CD8-positive, alpha-beta memory T cell (primary cell): ENCODE measurements at regions not wholly inside any gene's neighbourhood (a gene's known extent, or its start where the extent isn't known, plus 50 kb on each side); places are given as distances from the start of the nearest gene placed in this dataset.
A peak's percentile ranks its signal among the peaks of the same experiment; 100 is the strongest.

Experiments used
- CTCF ChIA-PET: fragments of 350-600 bp; sonication (Branson Sonifier 250); formaldehyde crosslinking; loops from one replicate; lab custom pipeline; 2021; ENCODE audit warnings: antibody characterized with exemption; lab: Charles Lee
- POLR2A ChIA-PET: fragments of 350-600 bp; sonication (Branson Sonifier 250); formaldehyde crosslinking; loops from one replicate; lab custom pipeline; 2021; ENCODE audit warnings: antibody characterized with exemption; lab: Charles Lee
- DNase-seq, 5 donors: peaks; one replicate each; pipeline versions ENCODE4 v3.0.0 to v3.0.0-alpha.2; 2020 to 2022; ENCODE audit warnings: mixed read lengths in 1 of 5
- H3K27ac ChIP-seq: one replicate; pipeline ENCODE4 v1.7.0; 2013; ENCODE audit warnings: low read depth, mild to moderate bottlenecking, low read length, moderate library complexity
- H3K27me3 ChIP-seq: 2 replicates; pipeline ENCODE4 v1.7.0; 2013; ENCODE audit warnings: low read length, mild to moderate bottlenecking; ENCODE audit not compliant: insufficient read depth, poor library complexity, severe bottlenecking
- H3K36me3 ChIP-seq: 2 replicates; pipeline ENCODE4 v1.7.0; 2013; ENCODE audit warnings: mild to moderate bottlenecking, low read length, moderate library complexity; ENCODE audit not compliant: insufficient read depth
- H3K4me1 ChIP-seq: 2 replicates; pipeline ENCODE4 v1.7.0; 2013; ENCODE audit warnings: mild to moderate bottlenecking, low read length, moderate library complexity; ENCODE audit not compliant: insufficient read depth
- H3K4me3 ChIP-seq: 2 replicates; pipeline ENCODE4 v1.7.0; 2013; ENCODE audit warnings: mild to moderate bottlenecking, low read length
- H3K9me3 ChIP-seq: 2 replicates; pipeline ENCODE4 v1.7.0; 2013; ENCODE audit warnings: mild to moderate bottlenecking, low read length
- H3K27ac Mint-ChIP-seq, 8 donors: one replicate each; pipeline ENCODE4 v1.8.0; 2020 to 2021; ENCODE audit warnings: mixed read lengths in 8 of 8, mild to moderate bottlenecking in 6 of 8, inconsistent platforms in 3 of 8, moderate library complexity in 3 of 8
- H3K27me3 Mint-ChIP-seq, 2 donors: one replicate each; pipeline ENCODE4 v1.8.0; 2020 to 2021; ENCODE audit warnings: mixed read lengths in 2 of 2, mild to moderate bottlenecking in 1 of 2, moderate library complexity in 1 of 2
- H3K36me3 Mint-ChIP-seq, 3 donors: one replicate each; pipeline ENCODE4 v1.8.0; 2020 to 2021; ENCODE audit warnings: mixed read lengths in 3 of 3, inconsistent platforms in 1 of 3, mild to moderate bottlenecking in 1 of 3
- H3K4me1 Mint-ChIP-seq, 3 donors: one replicate each; pipeline ENCODE4 v1.8.0; 2020 to 2021; ENCODE audit warnings: mixed read lengths in 3 of 3, inconsistent platforms in 1 of 3, mild to moderate bottlenecking in 1 of 3
- H3K4me3 Mint-ChIP-seq, 7 donors: one replicate each; pipeline ENCODE4 v1.8.0; 2020 to 2021; ENCODE audit warnings: mixed read lengths in 7 of 7, mild to moderate bottlenecking in 6 of 7, moderate library complexity in 4 of 7, inconsistent platforms in 2 of 7
- H3K9me3 Mint-ChIP-seq, 5 donors: one replicate each; pipeline ENCODE4 v1.8.0; 2020 to 2022; ENCODE audit warnings: mixed read lengths in 5 of 5, mild to moderate bottlenecking in 3 of 5, moderate library complexity in 2 of 5, inconsistent platforms in 1 of 5

DNA sequence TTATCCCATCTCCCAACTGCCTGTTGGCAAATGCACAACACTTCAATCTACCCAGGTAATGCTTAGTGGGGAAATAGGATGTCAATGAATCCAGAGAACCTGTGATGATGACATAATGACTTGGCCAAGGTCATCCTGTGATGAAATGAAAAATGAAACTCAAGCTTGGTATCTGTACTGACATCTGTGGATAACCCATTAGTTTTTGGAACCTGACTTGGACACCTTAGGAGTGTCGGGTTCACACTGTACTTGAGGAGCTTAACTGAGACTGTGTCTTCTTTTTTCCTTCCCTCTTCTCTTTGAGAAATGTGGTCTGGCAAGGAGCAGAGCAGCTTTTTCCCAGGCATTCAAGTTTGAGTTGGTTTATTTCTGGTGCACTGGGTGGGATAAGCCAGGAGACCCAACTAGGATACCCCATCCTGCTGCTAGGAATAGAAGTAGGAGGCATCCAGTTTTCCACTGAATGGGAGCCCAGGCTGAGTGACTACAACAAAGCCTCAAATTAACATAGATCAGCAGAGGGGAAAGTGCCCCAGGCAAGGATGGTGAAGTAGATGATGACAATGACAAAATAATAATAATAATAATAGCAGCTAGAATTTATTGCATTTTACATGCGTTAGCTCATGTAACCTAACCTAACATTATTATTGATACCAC, 72.1 kb downstream of the ADRB2 start:
- Mint-ChIP-seq H3K4me3 (no peak overlapping the region), H3K27me3 (peaks cover 0 to 3% of the 10 kb centered on the region in 2 donors), H3K36me3 (peaks cover 0 to 18% (median 1%) of the 10 kb centered on the region in 3 donors), H3K9me3 (peaks cover 5 to 26% (median 21%) of the 10 kb centered on the region in 5 donors), H3K27ac (no peak overlapping the region), H3K4me1 (peaks cover 0 to 7% (median 0%) of the 10 kb centered on the region in 3 donors)
- DNase-seq: no peak
- CTCF ChIA-PET: interaction anchor here (2.2 kb wide), 1 partner anchor 12 kb away, joined by 4 read pairs; no protein-coding TSS in a partner anchor
- Histone ChIP-seq H3K9me3 (no peaks in the 10 kb centered on the region), H3K4me3 (no peak overlapping the region), H3K4me1 (no peaks in the 10 kb centered on the region), H3K36me3 (no peaks in the 10 kb centered on the region), H3K27ac (no peak overlapping the region), H3K27me3 (no peaks in the 10 kb centered on the region)
- POLR2A ChIA-PET: no interaction called here

- Mint-ChIP-seq H3K9me3 (peaks cover 0 to 14% (median 9%) of the 10 kb centered on the region in 5 donors), H3K27ac (no peak overlapping the region), H3K4me3 (no peak overlapping the region), H3K27me3 (no peaks in the 10 kb centered on the region), H3K4me1 (peaks cover 0 to 7% (median 0%) of the 10 kb centered on the region in 3 donors), H3K36me3 (peaks cover 0 to 4% (median 2%) of the 10 kb centered on the region in 3 donors)
- no peak for DNase-seq
- Histone ChIP-seq H3K27me3 (no peaks in the 10 kb centered on the region), H3K4me3 (no peak overlapping the region), H3K36me3 (no peaks in the 10 kb centered on the region), H3K4me1 (no peaks in the 10 kb centered on the region), H3K27ac (no peak overlapping the region), H3K9me3 (no peaks in the 10 kb centered on the region)
- ChIA-PET POLR2A (no interaction called here), CTCF (no interaction called here)
Observed at GRCh38 chr5:148899993-148900392, 73.6 kb downstream of the ADRB2 start.

DNA sequence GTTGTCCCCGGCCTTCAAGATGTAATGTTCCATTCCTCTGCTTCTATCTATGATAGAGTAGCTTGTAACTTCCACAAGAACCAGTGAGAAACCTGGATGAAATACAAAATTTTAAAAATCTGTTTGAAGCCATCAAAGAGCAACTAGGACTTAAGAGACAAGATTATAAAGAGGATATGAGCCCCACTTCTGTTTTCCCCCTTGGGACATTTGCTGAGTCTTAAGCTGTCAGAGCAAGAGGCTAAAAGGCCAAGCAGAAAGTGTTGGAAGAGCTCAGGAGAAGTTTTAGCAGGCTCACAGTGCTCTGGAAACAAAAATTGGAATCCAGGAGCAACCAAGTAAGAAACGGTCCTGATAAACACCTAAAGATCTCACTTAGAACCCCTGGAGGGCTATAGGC, 76.1 kb downstream of the ADRB2 start:
- Histone ChIP-seq H3K36me3 (no peaks in the 10 kb centered on the region), H3K4me3 (no peak overlapping the region), H3K4me1 (no peaks in the 10 kb centered on the region), H3K9me3 (no peaks in the 10 kb centered on the region), H3K27ac (no peak overlapping the region), H3K27me3 (no peaks in the 10 kb centered on the region)
- peaks cover 5 to 15% (median 6%) of the 10 kb centered on the region in 3 donors for H3K4me1 Mint-ChIP-seq
- H3K27me3 Mint-ChIP-seq: no peaks in the 10 kb centered on the region
- H3K36me3 Mint-ChIP-seq: peaks cover 0 to 4% (median 0%) of the 10 kb centered on the region in 3 donors
- no peaks in the 10 kb centered on the region for H3K9me3 Mint-ChIP-seq
- ChIA-PET POLR2A (no interaction called here), CTCF (no interaction called here)
- no peak overlapping the region for H3K4me3 Mint-ChIP-seq
- no peak for DNase-seq
- H3K27ac Mint-ChIP-seq: peak overlapping the region in 2 of 8 donors; percentile 4 to 39

GRCh38 chr5:148903587-148903986, 77.2 kb downstream of the ADRB2 start:
- no peaks in the 10 kb centered on the region for H3K9me3 ChIP-seq
- peaks cover 0 to 4% (median 0%) of the 10 kb centered on the region in 3 donors for H3K36me3 Mint-ChIP-seq
- no peak overlapping the region for H3K27ac ChIP-seq
- no peaks in the 10 kb centered on the region for H3K36me3 ChIP-seq
- H3K4me1 ChIP-seq: no peaks in the 10 kb centered on the region
- peaks cover 5 to 15% (median 6%) of the 10 kb centered on the region in 3 donors for H3K4me1 Mint-ChIP-seq
- peak overlapping the region in 1 of 8 donors; percentile 11 for H3K27ac Mint-ChIP-seq
- ChIA-PET POLR2A (no interaction called here), CTCF (no interaction called here)
- H3K27me3 Mint-ChIP-seq: no peaks in the 10 kb centered on the region
- no peaks in the 10 kb centered on the region for H3K9me3 Mint-ChIP-seq
- no peak overlapping the region for H3K4me3 ChIP-seq
- DNase-seq: no peak
- no peak overlapping the region for H3K4me3 Mint-ChIP-seq
- H3K27me3 ChIP-seq: no peaks in the 10 kb centered on the region

- Histone ChIP-seq H3K4me1 (no peaks in the 10 kb centered on the region), H3K27ac (no peak overlapping the region), H3K27me3 (no peaks in the 10 kb centered on the region), H3K36me3 (no peaks in the 10 kb centered on the region), H3K4me3 (no peak overlapping the region), H3K9me3 (no peaks in the 10 kb centered on the region)
- ChIA-PET CTCF (interaction anchor here (1.6 kb wide), 1 partner anchor 75 kb away, joined by 4 read pairs; no protein-coding TSS in a partner anchor), POLR2A (no interaction called here)
- Mint-ChIP-seq H3K9me3 (peaks cover 0 to 2% (median 0%) of the 10 kb centered on the region in 5 donors), H3K27me3 (no peaks in the 10 kb centered on the region), H3K4me3 (no peak overlapping the region), H3K27ac (no peak overlapping the region), H3K4me1 (peaks cover 6 to 15% (median 7%) of the 10 kb centered on the region in 3 donors), H3K36me3 (peaks cover 0 to 4% (median 0%) of the 10 kb centered on the region in 3 donors)
- DNase-seq: no peak
Observed at GRCh38 chr5:148904440-148904839, 78.0 kb downstream of the ADRB2 start.

GRCh38 chr5:148905541-148905940, 79.1 kb downstream of the ADRB2 start:
- POLR2A ChIA-PET: no interaction called here
- Histone ChIP-seq H3K27ac (no peak overlapping the region), H3K4me1 (no peaks in the 10 kb centered on the region), H3K9me3 (no peaks in the 10 kb centered on the region), H3K27me3 (no peaks in the 10 kb centered on the region), H3K4me3 (no peak overlapping the region), H3K36me3 (no peaks in the 10 kb centered on the region)
- Mint-ChIP-seq H3K36me3 (peaks cover 0 to 4% (median 0%) of the 10 kb centered on the region in 3 donors), H3K4me1 (peaks cover 12 to 25% (median 13%) of the 10 kb centered on the region in 3 donors), H3K27ac (peak overlapping the region in 1 of 8 donors; percentile 17), H3K4me3 (no peak overlapping the region), H3K27me3 (no peaks in the 10 kb centered on the region), H3K9me3 (peaks cover 0 to 2% (median 0%) of the 10 kb centered on the region in 5 donors)
- no peak for DNase-seq
- CTCF ChIA-PET: interaction anchor here (1.6 kb wide), 1 partner anchor 76 kb away, joined by 4 read pairs; no protein-coding TSS in a partner anchor

DNA sequence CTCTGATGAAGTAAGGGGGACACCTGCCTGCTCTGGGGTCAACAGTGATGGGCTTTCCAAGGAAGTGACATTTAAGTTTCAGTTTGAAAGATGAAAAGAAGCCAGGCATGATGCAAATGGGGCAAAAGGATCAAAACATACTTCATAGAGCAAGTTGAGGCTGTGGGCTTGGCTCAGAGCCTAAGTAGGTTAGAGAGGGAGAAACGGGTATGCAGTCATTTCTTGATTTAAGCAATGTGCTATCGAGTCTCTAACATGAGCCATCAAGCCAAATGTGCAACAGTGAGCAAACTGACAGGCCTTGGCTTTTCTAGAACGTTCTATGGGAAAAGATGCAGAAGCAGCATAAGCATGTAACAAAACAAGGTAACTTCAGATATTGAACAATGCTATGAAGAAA, 80.6 kb downstream of the ADRB2 start:
- POLR2A ChIA-PET: no interaction called here
- H3K9me3 ChIP-seq: no peaks in the 10 kb centered on the region
- peaks cover 0 to 4% (median 0%) of the 10 kb centered on the region in 3 donors for H3K36me3 Mint-ChIP-seq
- H3K27me3 ChIP-seq: no peaks in the 10 kb centered on the region
- DNase-seq: no peak
- H3K27me3 Mint-ChIP-seq: peaks cover 0 to 2% of the 10 kb centered on the region in 2 donors
- H3K4me3 Mint-ChIP-seq: no peak overlapping the region
- CTCF ChIA-PET: no interaction called here
- H3K27ac ChIP-seq: no peak overlapping the region
- peaks cover 21 to 34% (median 23%) of the 10 kb centered on the region in 3 donors for H3K4me1 Mint-ChIP-seq
- no peaks in the 10 kb centered on the region for H3K4me1 ChIP-seq
- no peak overlapping the region for H3K4me3 ChIP-seq
- H3K27ac Mint-ChIP-seq: peak overlapping the region in 3 of 8 donors; percentile 0 to 70 (median 19)
- H3K9me3 Mint-ChIP-seq: peaks cover 0 to 2% (median 0%) of the 10 kb centered on the region in 5 donors
- no peaks in the 10 kb centered on the region for H3K36me3 ChIP-seq

GRCh38 chr5:148909040-148909439, 82.6 kb downstream of the ADRB2 start:
- H3K4me1 ChIP-seq: no peaks in the 10 kb centered on the region
- peaks cover 0 to 2% (median 0%) of the 10 kb centered on the region in 3 donors for H3K36me3 Mint-ChIP-seq
- no peak overlapping the region for H3K27ac Mint-ChIP-seq
- H3K27me3 Mint-ChIP-seq: peaks cover 0 to 2% of the 10 kb centered on the region in 2 donors
- H3K4me3 Mint-ChIP-seq: no peak overlapping the region
- CTCF ChIA-PET: no interaction called here
- no peak overlapping the region for H3K4me3 ChIP-seq
- no peaks in the 10 kb centered on the region for H3K27me3 ChIP-seq
- no peaks in the 10 kb centered on the region for H3K36me3 ChIP-seq
- no peak overlapping the region for H3K27ac ChIP-seq
- H3K9me3 ChIP-seq: no peaks in the 10 kb centered on the region
- H3K4me1 Mint-ChIP-seq: peaks cover 23 to 30% (median 25%) of the 10 kb centered on the region in 3 donors
- POLR2A ChIA-PET: no interaction called here
- H3K9me3 Mint-ChIP-seq: peaks cover 0 to 2% (median 0%) of the 10 kb centered on the region in 5 donors
- DNase-seq: no peak
